PFSK-1 (cell line): ENCODE measurements at regions not wholly inside any gene's neighbourhood (a gene's known extent, or its start where the extent isn't known, plus 50 kb on each side); places are given as distances from the start of the nearest gene placed in this dataset.

Source experiments
- FOXP2 ChIP-seq: optimal IDR thresholded peaks from 2 replicates; pipeline ENCODE3; 2011; ENCODE audit warnings: borderline replicate concordance, control low read depth, inconsistent platforms; ENCODE audit not compliant: insufficient read depth; ENCODE audit errors: extremely low read length, extremely low read depth
- POLR2AphosphoS5 ChIP-seq: IDR thresholded peaks from 2 replicates; pipeline ENCODE4 v1.6.1; 2012; ENCODE audit warnings: low read depth, mild to moderate bottlenecking, control low read depth, low read length, moderate library complexity
- SIN3A ChIP-seq: IDR thresholded peaks from 2 replicates; pipeline ENCODE4 v1.6.1; 2012; ENCODE audit warnings: mild to moderate bottlenecking, low read length, moderate library complexity, borderline replicate concordance; ENCODE audit not compliant: insufficient read depth
- TAF1 ChIP-seq: IDR thresholded peaks from 2 replicates; pipeline ENCODE4 v1.6.1; 2012; ENCODE audit warnings: low read length, control low read depth, borderline replicate concordance; ENCODE audit not compliant: insufficient read depth
- TF ChIP-seq, protein P1 (sequence below), 2 experiments: IDR thresholded peaks; 2 replicates each; pipeline versions ENCODE4 v1.6.1 to v1.8.0; 2011 to 2012; ENCODE audit warnings: low read depth in 2 of 2, low read length in 2 of 2, control low read depth in 1 of 2, inconsistent platforms in 1 of 2, mild to moderate bottlenecking in 1 of 2, moderate library complexity in 1 of 2; ENCODE audit not compliant: insufficient read depth in 1 of 2

DNA sequence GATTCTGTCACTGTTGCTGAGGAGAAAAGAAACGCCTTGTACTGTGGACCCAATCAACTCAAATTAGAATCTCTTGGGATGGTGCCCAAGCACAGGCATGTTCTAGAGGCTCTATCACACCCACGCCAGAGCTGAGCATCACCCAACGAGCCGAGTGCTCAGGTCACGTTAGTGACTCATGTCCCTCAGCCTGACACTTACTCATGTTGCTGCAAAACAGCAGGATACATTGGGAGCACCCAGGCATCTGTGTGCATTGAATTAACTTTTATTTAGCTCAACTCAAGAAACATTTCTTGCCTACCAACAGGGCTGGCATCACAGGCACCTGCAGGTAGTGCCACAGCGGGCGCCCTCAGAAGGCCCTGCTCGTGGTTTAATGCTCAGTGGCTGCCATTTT lies 149.8 kb downstream of the ETS2 start:
- TF ChIP-seq, protein P1, sequence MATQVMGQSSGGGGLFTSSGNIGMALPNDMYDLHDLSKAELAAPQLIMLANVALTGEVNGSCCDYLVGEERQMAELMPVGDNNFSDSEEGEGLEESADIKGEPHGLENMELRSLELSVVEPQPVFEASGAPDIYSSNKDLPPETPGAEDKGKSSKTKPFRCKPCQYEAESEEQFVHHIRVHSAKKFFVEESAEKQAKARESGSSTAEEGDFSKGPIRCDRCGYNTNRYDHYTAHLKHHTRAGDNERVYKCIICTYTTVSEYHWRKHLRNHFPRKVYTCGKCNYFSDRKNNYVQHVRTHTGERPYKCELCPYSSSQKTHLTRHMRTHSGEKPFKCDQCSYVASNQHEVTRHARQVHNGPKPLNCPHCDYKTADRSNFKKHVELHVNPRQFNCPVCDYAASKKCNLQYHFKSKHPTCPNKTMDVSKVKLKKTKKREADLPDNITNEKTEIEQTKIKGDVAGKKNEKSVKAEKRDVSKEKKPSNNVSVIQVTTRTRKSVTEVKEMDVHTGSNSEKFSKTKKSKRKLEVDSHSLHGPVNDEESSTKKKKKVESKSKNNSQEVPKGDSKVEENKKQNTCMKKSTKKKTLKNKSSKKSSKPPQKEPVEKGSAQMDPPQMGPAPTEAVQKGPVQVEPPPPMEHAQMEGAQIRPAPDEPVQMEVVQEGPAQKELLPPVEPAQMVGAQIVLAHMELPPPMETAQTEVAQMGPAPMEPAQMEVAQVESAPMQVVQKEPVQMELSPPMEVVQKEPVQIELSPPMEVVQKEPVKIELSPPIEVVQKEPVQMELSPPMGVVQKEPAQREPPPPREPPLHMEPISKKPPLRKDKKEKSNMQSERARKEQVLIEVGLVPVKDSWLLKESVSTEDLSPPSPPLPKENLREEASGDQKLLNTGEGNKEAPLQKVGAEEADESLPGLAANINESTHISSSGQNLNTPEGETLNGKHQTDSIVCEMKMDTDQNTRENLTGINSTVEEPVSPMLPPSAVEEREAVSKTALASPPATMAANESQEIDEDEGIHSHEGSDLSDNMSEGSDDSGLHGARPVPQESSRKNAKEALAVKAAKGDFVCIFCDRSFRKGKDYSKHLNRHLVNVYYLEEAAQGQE (IDR thresholded peaks at IDR 0.05; ENCODE audit: insufficient read depth in 1 of 2, low read depth in 2 of 2, low read length in 2 of 2): no peak
- no peak for TF ChIP-seq TAF1
- TF ChIP-seq POLR2AphosphoS5: no peak
- TF ChIP-seq FOXP2: no peak
- no peak for TF ChIP-seq SIN3A

DNA sequence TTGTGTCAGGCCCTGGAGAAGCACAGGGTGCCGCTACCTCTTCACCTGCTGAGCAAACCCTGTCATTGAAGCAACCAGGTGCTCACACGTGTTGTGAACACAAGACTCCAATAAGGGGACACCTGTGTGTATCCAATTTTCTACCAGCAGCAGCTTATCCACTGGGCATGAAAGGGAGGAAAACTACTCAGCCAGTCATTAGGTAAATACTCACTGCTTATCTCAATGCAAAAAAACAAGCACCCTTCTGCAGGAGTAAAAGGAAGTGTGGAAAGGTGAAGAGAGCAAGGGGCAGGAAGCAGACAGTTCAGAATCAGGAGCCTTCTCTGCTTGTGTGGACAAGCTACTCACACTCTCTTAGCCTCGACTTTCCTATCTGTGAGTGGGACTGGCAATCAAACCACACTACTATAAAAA lies 148.9 kb downstream of the ETS2 start:
- TF ChIP-seq SIN3A (no peak), POLR2AphosphoS5 (no peak), FOXP2 (no peak), TAF1 (no peak)
- TF ChIP-seq, protein P1 (IDR thresholded peaks at IDR 0.05; ENCODE audit: insufficient read depth in 1 of 2, low read depth in 2 of 2, low read length in 2 of 2): no peak

GRCh38 chr21:38953516-38953915 lies 147.8 kb downstream of the ETS2 start:
- TF ChIP-seq POLR2AphosphoS5 (no peak), TAF1 (no peak), FOXP2 (no peak), SIN3A (no peak)
- TF ChIP-seq, protein P1 (IDR thresholded peaks at IDR 0.05; ENCODE audit: insufficient read depth in 1 of 2, low read depth in 2 of 2, low read length in 2 of 2): no peak

DNA sequence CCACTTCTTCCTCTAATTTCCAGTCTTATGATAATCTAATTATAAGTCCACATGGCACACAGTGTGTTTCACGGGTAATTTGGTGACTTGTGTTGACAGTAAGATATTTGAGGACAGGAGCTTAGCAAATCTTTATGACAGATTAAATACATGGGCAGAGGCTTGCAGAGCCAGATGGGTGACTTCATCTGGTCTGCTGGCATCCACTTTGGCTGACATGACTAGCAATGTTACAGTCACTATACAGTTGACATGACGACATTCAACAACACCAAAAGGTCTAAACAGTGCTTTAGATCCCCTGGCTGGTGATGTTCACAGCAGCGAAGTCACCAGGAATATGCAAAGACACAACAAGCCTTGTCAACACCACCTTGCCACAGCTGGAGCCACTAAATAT lies 147.2 kb downstream of the ETS2 start:
- TF ChIP-seq FOXP2 (no peak), TAF1 (no peak), SIN3A (no peak), POLR2AphosphoS5 (no peak)
- TF ChIP-seq, protein P1 (IDR thresholded peaks at IDR 0.05; ENCODE audit: insufficient read depth in 1 of 2, low read depth in 2 of 2, low read length in 2 of 2): no peak

DNA sequence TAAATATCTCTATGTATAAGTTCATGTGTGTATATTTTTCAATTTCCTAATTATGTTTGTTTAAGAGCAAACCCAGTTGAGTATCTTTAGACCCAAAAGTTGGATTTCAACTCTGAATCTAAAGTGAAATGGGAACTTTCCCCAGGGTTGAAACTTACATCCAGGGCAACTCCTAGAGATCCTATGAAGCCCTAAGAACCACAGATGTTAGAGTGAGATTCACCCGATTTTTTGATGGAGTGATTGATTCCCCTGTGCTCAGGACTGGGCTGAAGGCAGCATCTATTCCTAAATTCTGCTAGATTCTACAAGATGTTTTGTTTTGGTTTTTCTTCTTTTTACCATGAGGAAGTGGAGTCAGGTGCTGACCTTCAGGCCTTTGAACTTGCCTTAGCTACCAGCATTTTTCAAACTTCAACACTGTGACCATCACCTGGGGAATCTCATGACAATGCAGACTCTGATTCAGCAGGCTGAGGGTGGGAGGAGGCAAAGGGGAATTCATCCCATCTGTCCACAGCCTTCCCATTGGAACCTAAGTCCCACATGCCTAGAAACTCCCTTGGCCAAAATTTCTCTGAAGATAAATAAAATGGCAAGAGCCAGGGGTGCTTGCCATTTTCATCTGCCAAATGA lies 145.5 kb downstream of the ETS2 start:
- TF ChIP-seq, protein P1 (IDR thresholded peaks at IDR 0.05; ENCODE audit: insufficient read depth in 1 of 2, low read depth in 2 of 2, low read length in 2 of 2): no peak
- TF ChIP-seq SIN3A (no peak), TAF1 (no peak), FOXP2 (no peak), POLR2AphosphoS5 (no peak)
